GM12891 (cell line): ENCODE measurements at regions not wholly inside any gene's neighbourhood (a gene's known extent, or its start where the extent isn't known, plus 50 kb on each side); places are given as distances from the start of the nearest gene placed in this dataset.

Experiments
- PAX5 ChIP-seq: IDR thresholded peaks from 2 replicates; pipeline ENCODE4 v1.6.1; 2011; ENCODE audit warnings: low read length, moderate library complexity, mild to moderate bottlenecking; ENCODE audit not compliant: insufficient read depth, severe bottlenecking
- POLR2A ChIP-seq: IDR thresholded peaks from 2 replicates; pipeline ENCODE4 v1.6.1; 2011; ENCODE audit warnings: low read depth, low read length, control low read depth
- POLR2AphosphoS5 ChIP-seq: IDR thresholded peaks from 2 replicates; pipeline ENCODE4 v1.6.1; 2011; ENCODE audit warnings: low read depth, low read length, control low read depth
- POU2F2 ChIP-seq: IDR thresholded peaks from 2 replicates; pipeline ENCODE4 v1.6.1; 2011; ENCODE audit warnings: low read depth, mild to moderate bottlenecking, control low read depth, low read length, moderate library complexity
- SPI1 ChIP-seq: IDR thresholded peaks from 2 replicates; pipeline ENCODE4 v1.6.1; 2011; ENCODE audit warnings: low read depth, low read length, control low read depth
- TAF1 ChIP-seq: IDR thresholded peaks from 2 replicates; pipeline ENCODE4 v1.6.1; 2011; ENCODE audit warnings: low read depth, low read length, control low read depth

DNA sequence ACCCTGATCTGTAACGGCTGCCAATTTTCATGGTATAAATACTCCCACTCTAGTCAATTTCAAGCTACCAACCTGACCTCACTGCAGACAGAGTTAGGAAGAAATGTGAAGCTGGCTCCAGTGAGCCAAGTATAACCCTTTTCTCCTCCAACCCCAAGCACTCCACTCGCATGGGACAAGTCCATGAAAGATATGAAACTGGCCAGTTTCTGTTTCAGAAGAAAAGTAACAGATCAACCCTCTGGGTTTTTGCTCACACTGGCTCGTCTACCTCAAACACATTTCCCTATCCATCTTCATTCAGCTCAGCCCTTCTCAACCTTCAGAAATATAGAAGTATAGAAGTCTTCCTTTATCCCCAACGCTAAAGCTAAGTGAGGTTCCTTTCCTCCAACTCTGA lies 82.4 kb upstream of the NDP start:
- TF ChIP-seq POLR2A (no peak), POLR2AphosphoS5 (no peak), TAF1 (no peak), PAX5 (no peak), SPI1 (no peak), POU2F2 (no peak)
